ENCODE measurements at regions not wholly inside any gene's neighbourhood (a gene's known extent, or its start where the extent isn't known, plus 50 kb on each side); places are given as distances from the start of the nearest gene placed in this dataset.

DNA sequence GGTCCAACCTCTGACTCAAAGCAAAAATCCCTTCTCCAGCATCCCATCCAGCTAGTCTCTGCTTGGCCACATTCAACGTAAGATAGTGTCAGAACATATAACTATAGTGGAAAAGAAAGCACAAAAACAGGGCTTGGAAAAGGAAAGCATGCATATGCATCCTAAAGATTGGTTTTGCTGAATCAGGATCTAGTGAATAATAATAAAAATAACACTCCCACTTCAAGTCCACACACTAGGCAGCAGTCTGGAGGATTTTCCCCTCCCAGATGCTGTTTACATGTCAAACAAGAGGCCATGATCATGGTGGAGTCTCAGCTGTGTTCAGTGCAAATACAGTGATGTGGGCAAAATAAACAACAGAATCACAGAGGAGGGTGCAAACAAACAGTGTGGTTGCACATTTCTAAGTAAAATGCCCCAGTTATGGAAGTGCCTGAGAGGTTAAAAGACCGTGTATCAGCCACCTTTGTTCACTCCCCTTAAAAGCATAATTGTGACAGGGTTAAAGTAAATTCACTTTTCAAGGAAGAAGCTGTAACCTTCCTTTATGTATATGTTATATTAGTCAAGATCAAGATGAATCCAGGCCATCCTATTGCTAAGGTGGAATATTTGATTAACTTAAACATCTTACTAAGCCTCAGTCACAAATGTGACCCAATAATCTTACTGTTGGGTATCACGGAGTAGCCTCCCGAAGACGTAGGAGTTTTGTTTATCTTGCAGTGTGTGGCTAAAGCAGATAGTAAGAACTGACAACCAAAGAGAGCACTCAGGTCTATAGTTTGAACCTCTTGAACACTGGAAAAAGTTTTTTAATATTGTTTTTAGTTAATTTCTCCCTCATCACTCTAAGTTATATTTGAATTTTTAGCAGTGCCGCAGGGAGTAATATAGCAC, 424.5 kb downstream of the SOX2 start:
- TF ChIP-seq, protein P1, sequence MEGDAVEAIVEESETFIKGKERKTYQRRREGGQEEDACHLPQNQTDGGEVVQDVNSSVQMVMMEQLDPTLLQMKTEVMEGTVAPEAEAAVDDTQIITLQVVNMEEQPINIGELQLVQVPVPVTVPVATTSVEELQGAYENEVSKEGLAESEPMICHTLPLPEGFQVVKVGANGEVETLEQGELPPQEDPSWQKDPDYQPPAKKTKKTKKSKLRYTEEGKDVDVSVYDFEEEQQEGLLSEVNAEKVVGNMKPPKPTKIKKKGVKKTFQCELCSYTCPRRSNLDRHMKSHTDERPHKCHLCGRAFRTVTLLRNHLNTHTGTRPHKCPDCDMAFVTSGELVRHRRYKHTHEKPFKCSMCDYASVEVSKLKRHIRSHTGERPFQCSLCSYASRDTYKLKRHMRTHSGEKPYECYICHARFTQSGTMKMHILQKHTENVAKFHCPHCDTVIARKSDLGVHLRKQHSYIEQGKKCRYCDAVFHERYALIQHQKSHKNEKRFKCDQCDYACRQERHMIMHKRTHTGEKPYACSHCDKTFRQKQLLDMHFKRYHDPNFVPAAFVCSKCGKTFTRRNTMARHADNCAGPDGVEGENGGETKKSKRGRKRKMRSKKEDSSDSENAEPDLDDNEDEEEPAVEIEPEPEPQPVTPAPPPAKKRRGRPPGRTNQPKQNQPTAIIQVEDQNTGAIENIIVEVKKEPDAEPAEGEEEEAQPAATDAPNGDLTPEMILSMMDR (IDR thresholded peaks at IDR 0.05; ENCODE audit: insufficient read depth, low read depth, low read length) = no peak
- DNase-seq (ENCODE audit: low read depth) = no peak
- H3K4me3 ChIP-seq (ENCODE audit: low read depth, low read length) = no peak overlapping the region

DNA sequence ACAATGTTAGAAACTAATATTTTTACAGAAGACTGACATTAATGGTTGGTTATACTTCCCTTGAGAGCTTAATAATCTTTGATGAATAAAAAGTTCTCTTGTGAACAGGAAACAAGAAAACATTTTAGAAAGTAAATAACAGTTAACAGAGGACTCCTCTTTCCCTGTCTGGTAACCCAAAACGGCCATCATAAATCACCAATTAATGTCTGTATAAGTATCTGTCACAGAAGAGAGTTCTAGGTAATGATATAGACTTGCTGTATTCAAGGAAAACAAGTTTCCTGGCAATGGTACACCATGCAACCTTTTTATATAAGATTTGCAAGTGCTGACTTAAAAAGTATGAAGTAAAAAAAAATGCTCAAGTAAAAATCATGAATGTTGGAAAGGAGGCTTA, 426.7 kb downstream of the SOX2 start:
- DNase-seq (ENCODE audit: low read depth) = no peak
- TF ChIP-seq, protein P1 (IDR thresholded peaks at IDR 0.05; ENCODE audit: insufficient read depth, low read depth, low read length) = no peak
- H3K4me3 ChIP-seq (ENCODE audit: low read depth, low read length) = no peak overlapping the region

DNA sequence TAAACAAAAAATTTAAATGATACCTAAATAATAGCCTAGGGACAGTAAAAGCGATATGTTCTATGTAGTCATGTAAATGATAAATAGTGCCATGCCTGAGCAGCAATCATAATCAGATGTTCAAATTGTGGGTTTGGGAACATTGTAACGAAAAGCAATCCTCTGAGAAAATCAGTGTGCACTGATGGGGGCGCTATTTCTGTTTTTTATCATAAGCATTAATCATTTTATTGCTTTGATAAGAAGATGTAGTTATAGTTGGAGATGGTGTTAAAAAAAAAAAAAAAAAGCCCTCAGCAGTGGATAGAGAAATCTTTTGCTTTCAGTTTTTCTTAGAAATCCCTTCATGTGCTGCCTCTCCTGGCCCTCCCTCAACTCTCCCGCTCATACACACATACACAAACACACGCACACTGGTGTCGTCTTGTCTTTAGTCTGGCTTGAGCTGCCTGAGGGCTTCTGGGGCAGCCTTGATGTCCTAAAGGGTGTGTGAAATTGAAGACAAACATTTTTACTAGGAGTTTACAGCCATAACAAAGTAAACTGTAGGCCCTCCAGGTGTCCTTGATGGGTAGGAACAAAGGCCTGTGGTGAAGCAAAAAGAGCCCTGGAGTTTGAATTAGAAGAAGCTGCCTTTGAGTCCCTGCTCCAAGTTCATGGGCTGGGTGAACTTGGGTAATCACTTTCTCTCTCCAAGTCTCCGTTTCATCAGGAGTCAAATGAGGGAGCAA, 428.1 kb downstream of the SOX2 start:
- TF ChIP-seq, protein P1 (IDR thresholded peaks at IDR 0.05; ENCODE audit: insufficient read depth, low read depth, low read length) = no peak
- no peak overlapping the region for H3K4me3 ChIP-seq (ENCODE audit: low read depth, low read length)
- DNase-seq (ENCODE audit: low read depth) = no peak

DNA sequence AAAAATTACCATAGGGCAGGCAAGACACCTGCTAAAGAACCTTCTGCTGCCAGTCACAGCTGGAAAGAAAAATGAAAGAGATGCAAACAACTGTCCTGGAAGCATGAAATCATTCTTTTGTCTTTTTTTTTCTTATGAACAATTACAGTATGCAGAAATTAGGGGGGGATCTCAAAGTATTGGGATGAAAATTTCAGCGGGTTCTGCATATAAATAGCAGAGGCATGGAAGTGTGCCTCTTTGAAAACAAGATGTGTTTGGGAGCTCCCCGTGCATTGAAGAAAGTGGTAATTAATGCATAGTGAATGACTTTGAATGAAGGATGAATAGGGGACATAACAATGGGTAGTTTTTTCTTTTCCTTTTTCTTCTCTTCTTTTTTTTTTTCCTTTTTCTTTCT, 431.2 kb downstream of the SOX2 start:
- DNase-seq (ENCODE audit: low read depth) = no peak
- no peak overlapping the region for H3K4me3 ChIP-seq (ENCODE audit: low read depth, low read length)
- TF ChIP-seq, protein P1 (IDR thresholded peaks at IDR 0.05; ENCODE audit: insufficient read depth, low read depth, low read length) = no peak

DNA sequence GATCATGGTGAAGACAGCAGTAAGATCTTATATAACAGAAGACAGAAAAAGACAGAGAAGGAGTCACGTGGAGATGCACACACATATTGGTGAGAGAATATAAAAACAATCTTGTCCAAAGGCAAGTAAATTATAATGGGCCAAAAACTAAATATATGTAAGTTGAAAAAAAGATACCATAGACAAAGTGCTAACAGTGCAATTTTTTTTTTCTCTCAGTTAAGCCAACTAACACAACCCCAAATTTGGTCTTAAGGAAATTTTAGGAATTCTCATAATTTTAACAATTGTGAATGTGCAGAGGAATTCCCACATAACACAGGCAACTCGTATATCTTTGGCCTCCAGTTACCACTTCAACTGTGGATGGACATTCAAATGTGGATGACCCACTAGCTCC, 432.2 kb downstream of the SOX2 start:
- no peak for DNase-seq (ENCODE audit: low read depth)
- H3K4me3 ChIP-seq (ENCODE audit: low read depth, low read length) = no peak overlapping the region
- TF ChIP-seq, protein P1 (IDR thresholded peaks at IDR 0.05; ENCODE audit: insufficient read depth, low read depth, low read length) = no peak

DNA sequence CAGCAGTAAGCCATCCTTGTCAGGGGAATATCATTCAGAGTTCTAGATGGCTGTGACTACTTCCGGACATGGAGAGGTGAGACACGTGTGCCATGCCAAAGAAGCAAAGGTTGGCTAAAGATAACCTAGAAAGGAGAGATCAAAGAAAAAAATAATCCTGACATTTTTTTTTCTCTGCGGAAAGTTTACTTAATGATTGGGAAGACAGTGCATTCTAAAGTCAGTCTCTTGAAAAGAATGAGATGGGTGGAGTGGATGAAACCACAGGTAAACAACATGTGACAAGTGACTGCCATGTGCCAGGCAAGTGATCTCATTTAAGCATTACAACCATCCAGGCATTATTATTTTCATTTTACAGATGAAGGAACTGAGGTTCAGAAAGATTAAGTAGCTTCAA, 436.6 kb downstream of the SOX2 start:
- DNase-seq (ENCODE audit: low read depth) = no peak
- TF ChIP-seq, protein P1 (IDR thresholded peaks at IDR 0.05; ENCODE audit: insufficient read depth, low read depth, low read length) = no peak
- H3K4me3 ChIP-seq (ENCODE audit: low read depth, low read length) = no peak overlapping the region

Measured in fibroblast of villous mesenchyme (primary cell).